ENCODE measurements at regions not wholly inside any gene's neighbourhood (a gene's known extent, or its start where the extent isn't known, plus 50 kb on each side); places are given as distances from the start of the nearest gene placed in this dataset.

DNA sequence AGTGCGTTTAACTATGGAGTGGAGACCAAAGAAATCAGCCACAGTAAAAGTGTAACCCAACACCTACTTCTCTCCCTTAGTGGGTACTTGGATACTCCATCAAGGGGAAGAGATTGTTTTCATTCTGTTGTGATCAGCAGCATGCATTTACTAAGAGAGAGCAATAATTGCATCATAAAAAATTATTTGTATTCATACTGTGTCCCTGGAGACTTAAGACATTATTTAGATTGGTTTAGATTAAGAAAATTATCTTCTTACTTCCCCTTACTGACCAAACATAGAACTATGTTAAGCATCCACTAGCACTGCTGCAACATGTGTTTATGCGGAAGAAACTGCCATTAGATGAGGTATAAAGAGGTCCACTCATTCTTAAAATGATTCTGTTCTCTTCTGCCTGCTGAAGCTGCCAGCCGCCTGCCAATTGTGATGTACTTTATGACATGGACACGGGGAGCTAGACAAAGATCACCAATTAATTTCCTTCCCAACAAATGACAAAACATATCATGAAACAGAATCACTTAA lies 738.5 kb downstream of the DIAPH3 start:
- TF ChIP-seq, protein P1, sequence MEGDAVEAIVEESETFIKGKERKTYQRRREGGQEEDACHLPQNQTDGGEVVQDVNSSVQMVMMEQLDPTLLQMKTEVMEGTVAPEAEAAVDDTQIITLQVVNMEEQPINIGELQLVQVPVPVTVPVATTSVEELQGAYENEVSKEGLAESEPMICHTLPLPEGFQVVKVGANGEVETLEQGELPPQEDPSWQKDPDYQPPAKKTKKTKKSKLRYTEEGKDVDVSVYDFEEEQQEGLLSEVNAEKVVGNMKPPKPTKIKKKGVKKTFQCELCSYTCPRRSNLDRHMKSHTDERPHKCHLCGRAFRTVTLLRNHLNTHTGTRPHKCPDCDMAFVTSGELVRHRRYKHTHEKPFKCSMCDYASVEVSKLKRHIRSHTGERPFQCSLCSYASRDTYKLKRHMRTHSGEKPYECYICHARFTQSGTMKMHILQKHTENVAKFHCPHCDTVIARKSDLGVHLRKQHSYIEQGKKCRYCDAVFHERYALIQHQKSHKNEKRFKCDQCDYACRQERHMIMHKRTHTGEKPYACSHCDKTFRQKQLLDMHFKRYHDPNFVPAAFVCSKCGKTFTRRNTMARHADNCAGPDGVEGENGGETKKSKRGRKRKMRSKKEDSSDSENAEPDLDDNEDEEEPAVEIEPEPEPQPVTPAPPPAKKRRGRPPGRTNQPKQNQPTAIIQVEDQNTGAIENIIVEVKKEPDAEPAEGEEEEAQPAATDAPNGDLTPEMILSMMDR (IDR thresholded peaks at IDR 0.05) = no peak
- no peak for TF ChIP-seq EZH2 (IDR thresholded peaks at IDR 0.05; ENCODE audit: borderline replicate concordance, insufficient read depth, low read depth, low read length, poor library complexity, severe bottlenecking)
